Activated CD4-positive, CD25-positive, alpha-beta regulatory T cell treated with anti-CD3 and anti-CD28 coated beads, Interleukin-2, amount 50 U/mL, for 72 hours (primary cell): ENCODE measurements at regions not wholly inside any gene's neighbourhood (a gene's known extent, or its start where the extent isn't known, plus 50 kb on each side); places are given as distances from the start of the nearest gene placed in this dataset.

ENCODE experiments used
- DNase-seq: peaks from one replicate; pipeline ENCODE4 v3.0.0; 2021

DNA sequence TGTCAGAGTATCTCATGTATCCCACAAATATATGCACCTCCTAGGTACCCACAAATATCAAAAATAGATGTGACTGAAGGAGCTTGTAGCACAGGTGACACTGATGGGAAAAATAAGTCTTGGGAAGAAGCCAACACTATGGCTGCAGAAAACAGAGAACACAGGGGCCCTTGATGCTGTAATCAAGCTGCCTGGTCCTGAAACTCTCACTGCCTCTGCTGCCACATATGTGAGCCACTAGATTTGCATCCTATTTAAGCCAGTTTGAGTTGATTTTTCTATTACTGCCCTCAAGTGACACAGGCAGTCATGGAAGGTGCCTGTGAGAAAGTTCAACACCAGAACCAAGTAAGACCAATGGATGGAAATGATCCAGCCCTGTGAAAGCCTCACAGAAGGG, 720.8 kb downstream of the UQCRFS1 start:
- DNase-seq = no peak

DNA sequence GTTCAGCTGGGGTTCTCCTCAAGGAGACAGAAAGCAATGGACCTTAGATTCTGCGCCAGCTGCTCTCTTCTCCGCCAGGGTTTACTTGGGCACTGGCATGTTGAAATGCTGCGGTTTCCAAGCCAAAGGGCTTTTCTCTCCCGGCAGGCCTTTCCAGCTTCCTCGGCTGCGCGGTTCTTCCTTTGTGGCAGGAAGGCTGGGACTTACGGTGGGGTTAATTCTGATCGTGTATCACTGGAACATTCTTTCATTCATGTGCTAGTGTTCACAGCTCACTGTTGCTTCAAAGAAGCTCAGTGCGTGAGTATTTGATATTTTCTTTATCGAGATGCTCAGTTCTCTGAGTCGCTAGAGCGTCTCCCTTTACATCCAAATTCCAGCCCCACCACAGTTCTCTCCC, 723.2 kb downstream of the UQCRFS1 start:
- DNase-seq = no peak

DNA sequence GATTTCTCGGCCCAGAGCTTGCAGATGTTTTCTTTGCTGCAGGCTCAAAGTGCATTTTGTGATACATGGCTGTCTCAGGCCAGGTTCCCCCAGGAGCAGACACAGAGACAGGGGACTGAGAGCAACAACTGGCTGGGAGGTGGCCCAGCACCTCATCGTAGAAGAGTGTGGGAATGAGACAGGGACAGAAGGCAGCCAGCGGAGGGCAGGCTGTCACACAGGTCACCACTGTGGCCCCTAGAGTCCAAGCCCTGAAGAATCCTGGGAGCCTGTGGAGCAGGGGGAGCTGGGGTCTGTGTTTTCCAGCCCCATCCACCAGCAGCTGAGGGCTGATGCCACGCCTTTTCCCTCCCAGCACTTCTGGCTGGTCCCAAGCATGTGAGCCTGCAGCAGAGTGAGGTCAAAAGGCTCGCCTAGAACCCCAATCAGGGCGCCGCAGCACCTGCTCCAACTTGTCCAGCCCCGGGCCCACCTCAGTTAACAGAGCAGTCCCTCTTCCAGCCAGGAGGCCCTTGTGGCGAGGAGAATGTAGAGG, 723.8 kb downstream of the UQCRFS1 start:
- DNase-seq = no peak

DNA sequence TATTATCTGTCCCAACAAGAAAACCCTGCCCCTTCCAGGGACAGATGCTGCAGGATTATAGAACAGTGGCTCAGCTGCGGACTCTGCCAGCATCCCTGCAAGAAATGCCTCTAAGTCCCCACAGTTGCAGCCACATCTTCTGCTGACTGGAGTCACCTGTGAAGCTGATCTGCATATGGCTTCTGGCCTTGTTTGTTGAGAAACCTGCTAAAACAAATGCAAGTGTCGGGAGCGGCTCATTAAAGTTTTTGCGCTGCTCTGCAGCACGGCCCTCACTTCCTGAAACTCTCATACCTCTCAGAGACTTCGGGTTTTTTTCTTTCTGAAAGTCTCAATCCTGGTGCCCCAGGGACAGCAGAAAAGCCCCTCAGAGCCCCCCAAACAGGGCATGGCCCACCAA, 725.0 kb downstream of the UQCRFS1 start:
- DNase-seq = no peak

DNA sequence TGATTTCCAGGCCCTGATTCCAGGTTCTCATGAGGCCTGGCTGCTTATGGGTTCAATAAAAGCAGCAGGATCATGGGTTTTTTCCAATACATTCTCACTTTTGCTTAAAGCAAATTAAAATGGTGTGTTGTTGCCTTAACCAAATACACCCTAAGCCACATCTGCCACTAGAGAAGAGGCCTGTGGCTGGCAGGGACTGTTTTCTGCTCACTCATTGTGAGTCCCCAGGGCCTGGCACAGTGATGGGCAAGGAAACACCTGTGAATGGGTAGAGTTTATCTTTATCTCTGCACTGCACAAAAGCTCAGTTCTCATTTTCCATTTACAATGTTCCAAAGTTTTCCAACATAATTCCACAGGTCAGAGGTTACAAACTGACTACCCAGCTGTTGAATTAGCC, 726.0 kb downstream of the UQCRFS1 start:
- no peak for DNase-seq

DNA sequence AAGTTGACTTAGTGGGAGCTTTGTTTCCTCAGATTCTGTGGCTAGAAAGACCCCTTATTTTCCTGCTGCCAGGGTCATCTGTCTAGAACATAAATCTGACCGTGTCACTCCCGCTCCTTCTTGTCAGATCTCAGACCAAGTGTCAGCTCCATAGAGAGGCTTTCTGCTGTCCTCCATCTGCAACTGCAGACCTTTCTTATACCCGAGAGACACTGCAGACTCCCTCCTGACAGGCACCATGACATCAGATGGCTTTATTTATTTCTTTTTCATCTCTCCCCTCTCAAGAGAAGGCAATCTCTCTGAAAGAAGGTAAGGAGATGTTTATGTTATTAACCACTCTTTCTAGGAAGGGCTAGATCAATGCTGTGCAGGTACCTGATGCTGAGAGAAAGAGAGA, 726.5 kb downstream of the UQCRFS1 start:
- DNase-seq = no peak

DNA sequence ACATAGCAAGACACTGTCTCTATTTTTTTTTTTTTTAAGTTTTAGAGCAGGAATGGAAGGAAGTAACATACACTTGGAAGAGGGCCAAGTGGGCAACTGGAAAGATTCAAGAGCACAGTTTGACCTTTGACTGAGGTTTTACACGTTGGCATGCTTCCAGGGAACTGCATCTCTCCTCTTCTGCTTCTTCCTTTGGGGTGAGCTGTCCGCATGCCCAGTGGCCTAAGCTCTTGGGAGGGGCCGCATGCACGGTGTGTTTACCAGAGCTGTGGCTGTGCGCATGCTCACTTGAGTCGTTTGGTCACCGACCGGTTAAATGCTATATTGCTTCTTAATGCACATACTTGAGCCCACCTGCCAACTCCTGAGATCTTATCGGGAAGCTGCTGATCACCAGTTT, 727.7 kb downstream of the UQCRFS1 start:
- no peak for DNase-seq

DNA sequence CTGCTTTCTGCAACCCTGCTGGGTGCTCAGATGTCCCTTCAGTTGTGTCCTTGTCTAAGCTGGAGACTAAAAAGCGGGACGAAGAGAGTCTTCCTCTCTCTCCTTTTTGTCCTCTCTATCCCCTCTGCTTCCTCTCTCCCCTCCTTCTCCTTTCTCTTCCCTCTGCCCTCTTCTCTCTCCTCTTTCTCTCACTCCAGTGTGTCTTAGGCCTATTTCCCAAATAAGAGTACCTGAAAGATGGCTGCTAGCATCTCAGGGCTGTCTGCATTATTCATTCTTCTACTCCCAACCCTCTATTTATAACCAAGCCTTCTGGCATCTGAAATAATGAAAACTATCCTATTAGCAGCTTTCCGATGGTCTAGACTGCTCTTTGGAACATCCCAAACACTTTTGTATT, 729.8 kb downstream of the UQCRFS1 start:
- DNase-seq = no peak

DNA sequence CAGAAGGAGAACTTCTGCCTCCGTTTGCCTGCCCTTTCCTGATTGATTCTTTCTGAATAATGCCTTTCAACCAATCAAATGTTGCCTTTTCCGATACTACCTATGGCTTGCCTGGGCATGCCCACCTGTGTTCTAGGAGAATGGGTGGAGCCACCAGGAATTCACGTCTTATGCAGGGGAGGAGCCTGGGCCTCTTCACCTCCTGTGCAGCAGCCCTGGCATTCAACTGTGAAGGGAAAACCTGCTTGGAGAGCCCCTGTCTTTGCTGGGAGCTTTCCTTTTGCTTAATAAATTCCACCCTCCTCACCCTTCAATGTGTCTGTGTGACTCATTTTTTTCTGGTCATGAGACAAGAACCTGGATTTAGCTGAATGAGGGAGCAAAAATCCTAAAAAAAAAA, 730.7 kb downstream of the UQCRFS1 start:
- no peak for DNase-seq

DNA sequence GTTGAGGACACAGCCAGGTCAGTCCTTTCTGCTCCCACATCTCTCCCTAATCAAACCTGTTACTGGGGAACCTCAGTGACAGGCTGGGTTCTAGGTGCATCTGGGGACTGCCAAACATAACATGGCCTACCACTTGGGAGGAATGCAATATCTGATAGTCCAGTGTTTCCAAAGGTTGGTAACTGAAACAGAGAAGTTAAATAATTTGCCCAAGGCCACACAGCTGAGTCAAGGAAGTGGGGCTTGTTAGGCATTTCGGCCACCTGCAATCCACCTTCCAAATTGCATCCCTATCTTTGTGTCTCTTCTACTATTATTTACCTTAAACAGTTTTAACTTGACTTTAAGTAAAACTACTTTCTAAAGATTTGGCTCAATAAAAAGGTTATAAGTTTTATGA, 731.3 kb downstream of the UQCRFS1 start:
- DNase-seq = no peak

DNA sequence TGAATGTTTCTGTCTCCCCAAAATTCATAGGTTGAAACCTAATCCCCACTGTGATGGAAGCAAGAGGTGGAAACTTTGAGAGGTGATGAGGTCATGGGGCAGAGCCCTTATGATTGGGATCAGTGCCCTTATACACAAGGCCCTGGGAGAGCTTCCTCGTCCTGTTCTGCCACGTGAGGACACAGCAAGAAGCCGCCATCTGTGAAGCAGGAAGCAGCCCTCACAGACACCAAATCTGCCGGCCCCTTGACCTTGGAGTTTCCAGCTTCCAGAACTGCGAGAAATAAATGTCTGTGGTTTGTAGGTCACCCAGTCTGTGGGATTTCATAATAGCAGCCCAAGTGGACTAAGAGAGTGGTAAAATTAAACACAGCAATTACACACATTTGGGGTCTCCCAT, 737.4 kb downstream of the UQCRFS1 start:
- DNase-seq = no peak

DNA sequence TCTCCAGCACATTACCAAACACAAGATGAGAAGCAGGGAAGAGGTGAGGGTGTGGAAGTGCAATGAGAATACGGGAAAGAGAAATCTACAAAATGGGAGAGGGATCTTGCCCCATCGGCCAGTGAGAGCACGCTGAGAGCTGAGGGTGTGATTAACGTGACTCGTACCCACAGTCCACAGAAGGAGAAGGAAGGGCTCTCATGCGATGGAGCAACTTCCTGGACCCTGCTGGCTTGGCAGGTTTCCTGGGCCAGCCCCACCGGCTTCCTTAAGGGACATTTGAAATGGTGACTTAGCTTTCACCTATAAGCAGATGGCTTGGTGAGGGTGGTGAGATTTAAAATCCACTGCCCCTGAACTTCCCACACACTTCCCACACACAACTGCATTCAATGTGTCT, 740.1 kb downstream of the UQCRFS1 start:
- no peak for DNase-seq

DNA sequence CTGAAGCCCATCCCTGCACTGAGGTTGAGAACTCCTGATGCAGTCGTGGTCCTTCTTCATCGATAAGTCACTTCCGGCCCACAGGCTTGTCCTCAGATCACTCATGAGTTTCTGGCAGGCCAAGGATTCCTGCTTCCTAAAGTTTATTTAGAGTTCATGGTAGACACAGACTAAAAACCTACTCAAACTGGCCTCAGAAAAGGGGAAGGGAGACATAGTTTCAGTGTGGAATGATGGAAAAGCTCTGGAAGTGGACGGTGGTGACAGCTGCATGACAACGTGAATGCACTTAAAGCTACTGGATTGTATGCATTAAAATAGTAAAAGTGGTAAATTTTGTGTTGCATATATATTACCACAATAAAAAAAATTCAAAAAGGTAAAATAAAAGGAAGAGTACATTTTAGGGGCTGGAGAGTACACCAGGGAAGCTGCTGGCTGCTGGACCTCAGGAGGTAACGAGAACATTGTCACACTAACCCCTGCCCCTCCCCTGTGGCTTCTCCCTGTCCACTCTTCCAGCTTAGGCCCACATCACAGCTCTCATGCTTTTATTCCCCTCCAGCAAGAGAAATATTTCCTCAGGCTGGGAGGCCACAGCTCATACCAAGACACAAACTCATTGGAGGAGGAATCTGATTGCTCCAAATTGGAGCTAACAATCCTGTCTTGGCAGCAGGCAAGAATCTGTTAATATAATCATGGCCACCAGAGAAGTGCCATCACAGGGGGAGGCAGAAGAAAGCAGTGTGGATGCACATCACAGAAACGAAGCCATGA, 741.0 kb downstream of the UQCRFS1 start:
- no peak for DNase-seq

DNA sequence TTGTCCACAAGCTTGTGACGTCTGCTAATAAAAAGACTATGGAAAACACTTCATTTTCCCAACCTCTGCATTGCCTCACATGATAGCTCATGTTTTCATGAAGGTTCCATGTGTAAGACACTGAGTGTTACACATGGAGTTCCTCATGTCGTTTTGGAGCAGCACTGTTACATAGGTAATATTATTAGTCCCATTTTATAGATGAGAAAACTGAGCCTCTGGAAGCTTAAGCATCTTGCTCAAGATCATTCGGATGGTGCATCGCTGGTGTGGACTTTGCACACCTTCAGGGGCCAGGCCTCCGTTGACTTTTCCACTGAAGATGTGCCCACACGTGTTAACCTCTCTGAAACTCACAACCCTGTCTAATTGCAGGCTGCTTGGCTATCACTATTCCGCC, 743.4 kb downstream of the UQCRFS1 start:
- DNase-seq = no peak

DNA sequence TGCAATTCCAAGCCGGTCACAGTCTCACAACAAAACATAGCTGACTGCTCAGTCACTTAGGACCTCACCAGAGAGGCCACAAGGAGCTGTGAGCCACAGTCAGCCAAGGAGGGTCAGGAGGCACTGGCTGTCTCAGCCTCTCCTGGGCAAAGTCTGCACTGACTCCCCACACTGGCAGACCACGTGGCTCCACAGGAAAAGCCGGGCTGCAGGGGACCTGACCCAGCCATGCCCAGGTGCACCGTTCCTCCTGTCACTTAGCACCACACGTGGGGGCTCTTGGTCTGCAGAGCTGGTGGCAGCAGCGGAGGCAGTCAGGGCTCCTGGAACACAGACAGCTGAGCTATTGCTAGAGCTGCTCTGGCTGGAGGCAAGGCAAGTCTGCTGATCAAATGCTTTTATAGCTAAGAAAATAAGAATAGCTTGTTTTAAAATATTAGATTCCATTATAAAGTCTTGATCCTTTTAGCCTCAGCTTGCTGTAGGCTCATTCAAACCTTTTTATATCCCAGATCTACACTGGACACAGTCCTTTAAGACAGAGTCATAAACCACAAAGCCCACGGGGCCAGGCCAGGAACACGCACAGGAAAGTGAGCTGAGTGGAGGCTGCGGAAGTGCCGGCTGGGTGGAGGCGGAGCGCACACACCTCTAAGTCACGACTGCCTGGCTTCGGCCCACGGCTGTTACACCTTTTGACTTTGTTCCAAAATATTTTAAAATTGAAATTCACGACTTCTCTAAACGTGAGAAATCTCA, 744.1 kb downstream of the UQCRFS1 start:
- DNase-seq = no peak

DNA sequence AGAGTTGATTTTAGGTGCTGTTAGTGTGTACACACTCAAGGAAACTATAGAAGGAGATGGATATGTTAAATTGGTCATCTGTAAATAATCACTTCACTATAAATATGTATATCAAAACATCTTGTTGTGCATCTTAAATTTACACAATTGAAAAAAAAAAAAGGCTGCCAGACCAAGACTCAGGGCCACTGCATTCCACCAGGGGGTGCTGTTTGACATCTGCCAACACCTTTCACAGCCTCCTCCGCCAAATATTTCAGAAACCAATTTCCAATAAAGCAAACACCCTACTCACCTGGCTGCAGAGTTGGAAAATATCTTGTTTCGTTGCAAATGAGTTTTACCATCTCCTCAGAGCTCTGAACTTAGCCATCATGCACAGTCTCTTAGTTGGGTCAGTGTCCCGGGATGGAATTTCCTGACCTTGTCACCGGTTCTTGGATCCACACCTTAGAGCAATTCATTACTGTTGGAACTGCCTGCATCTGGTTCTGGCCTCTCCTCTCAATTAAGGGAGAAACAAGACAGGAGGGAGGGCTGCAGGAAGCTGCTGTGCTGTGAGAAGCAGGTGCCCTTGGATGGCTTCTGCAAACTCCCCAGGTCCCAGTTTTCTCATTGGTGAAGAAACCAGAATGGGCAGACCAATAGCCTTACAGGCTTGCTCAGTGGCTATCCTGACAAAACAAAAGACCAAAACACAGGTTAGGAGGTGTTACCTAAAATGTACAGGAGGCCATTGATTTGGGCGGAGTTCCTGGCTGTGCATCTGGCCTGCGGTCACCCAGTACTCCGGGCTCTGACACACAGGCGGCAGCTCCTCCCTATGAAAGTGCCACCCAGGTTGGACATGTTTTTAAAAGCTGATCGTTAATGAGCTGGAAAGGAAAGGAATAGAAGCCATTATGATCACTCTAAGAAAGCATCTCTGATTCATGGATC, 746.6 kb downstream of the UQCRFS1 start:
- peak; percentile 53 for DNase-seq

DNA sequence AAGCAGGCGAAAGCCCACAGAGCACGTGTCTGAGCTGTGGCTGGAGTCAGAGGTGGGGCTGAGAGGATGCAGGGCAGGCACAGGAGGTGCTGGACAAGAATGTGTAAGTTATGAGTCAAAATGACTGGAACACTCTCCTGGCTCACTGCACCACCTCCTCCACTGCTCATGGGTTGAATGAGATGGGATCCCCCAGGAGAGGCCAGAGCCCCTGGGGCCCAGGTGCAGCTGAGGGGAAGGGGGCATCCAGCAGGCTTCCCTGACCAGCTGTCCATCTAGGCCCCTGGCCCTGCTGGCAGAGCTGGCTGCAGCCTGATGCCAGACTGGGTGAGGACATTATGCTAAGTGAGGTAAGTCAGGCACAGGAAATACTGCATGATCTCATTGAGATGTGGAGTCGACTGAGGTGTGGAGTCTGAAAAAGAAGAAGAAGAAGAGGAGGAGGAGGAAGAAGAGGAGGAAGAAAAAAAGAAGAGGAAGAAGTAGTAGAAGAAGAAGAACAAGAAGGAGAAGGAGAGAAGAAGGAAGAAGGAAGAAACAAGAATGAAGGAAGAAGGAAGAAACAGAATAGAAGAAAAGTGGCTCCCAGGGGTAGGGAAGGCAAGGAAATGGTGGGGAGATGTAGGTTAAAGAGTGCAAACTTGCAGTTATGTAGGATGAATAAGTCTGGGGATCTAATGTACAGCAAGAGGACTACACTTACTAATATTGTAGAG, 747.4 kb downstream of the UQCRFS1 start:
- no peak for DNase-seq

DNA sequence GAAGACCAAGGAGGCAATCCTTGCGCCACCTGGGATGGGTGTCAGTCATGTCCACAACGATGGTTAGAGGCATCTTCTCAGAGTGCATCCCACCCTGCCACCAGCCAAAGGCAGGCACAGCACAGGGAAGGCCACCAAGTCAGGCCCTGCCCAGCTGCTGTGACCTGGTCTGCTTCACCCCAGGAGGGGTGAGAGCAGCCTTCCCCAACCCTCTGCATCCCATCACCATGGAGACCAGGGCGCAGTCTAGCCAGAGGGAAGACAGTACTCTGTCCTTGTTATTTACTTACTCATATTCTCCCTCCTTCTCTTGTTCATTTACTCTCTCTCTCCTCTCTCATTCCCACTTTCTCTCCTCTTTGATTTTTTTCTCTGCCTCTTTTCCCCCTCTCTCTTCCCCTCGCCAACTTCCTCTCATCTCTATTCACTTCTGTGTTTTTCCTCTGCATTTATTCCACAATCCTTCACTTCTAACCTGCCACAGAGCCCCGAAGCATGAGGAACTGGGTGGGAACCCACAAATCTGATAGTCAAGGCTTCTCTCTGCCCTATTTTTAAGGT, 749.4 kb downstream of the UQCRFS1 start:
- DNase-seq = no peak

DNA sequence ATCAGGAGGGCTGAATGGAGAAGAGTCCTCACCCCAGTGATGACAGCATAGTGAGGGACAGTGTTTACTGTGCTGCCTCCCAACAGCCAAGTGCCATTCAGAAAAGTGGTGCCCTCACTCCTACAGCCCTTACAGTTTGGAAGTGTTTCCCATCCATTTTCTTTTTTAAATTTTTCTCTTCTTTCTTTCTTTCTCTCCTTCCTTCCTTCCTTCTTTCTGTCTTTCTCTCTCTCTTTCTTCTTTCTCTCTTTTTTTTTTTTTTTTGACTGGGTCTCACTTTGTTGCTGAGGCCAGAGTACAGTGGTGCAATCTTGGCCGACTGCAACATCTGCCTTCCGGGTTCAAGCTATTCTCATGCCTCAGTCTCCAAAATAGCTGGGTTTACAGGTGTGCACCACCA, 755.3 kb downstream of the UQCRFS1 start:
- DNase-seq = no peak

DNA sequence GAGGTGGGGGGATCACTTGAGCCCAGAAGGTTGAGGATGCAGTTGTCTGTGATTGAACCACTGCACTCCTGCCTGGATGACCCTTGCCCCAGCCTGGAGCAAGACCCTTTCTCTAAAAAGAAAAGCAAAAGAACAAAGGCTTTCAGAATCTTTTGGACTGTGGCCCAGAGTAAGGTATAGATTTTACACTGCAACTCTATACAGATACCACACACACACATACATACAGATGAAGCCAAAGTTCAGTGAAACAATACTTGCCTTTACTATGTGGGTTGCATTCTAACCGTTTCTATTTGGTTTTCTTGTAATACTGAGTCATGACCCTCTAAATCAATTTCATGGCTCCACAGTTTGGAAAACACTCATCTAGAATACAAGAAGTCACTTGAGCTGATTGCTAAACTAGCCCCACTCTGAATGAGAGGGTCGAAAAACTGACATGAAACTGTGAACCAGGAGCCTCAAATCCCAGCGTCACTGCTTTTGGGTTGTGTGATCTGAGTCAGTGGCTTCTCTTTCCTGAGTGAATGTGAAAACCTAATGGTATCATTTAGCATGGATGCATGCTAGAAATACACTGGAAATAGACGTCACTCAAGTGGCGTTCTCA, 756.1 kb downstream of the UQCRFS1 start:
- no peak for DNase-seq

DNA sequence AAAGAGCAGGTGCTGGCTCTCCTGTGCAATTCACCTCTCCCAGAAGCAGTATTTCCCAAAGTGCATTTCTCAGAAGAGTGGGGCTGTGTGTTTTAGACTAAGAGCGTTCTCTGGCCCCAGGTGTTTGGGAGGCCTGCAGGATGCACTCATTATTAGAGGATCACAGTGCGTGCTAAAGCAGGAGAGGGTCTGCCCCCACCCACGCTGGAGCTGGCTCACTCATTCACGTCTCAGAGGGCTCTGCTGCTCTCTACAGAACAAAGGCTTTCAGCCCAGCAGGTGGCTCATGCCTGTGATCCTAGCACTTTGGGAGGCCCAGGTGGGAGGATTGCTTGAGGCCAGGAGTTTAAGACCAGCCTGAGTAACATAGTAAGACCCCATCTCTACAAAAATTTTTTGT, 756.7 kb downstream of the UQCRFS1 start:
- no peak for DNase-seq

DNA sequence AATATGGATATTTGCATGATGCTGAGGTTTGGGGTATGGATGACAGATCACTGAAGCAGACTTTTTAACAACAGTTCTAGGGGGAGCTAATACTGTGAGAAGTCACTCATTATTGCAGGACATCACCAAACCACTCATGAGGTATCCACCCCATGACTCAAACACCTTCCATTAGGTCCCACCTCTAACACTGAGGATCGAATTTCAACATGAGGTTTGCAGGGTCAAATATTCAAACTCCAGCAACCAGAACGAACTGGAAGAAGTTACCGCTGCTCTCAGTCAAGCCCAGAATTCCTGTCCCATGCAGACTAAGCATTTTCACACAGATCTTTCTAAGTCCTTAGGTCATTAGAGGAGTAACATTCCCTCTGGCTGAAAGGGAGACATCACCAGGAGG, 758.9 kb downstream of the UQCRFS1 start:
- no peak for DNase-seq
